ENCODE measurements at regions not wholly inside any gene's neighbourhood (a gene's known extent, or its start where the extent isn't known, plus 50 kb on each side); places are given as distances from the start of the nearest gene placed in this dataset.
"Not testable (repeated sequence)": the region's sequence is repeated elsewhere in the genome, so short reads cannot be mapped to it uniquely, and the experiment has no call there.

GRCh38 chr5:68849103-68849502 is 244.7 kb upstream of the SLC30A5 start:
- no peak for DNase-seq (ENCODE audit: low read depth, low spot score)

- DNase-seq (ENCODE audit: low read depth, low spot score) = no peak
Observed at GRCh38 chr5:68849906-68850305, 243.9 kb upstream of the SLC30A5 start.

GRCh38 chr5:68861099-68861498 is 232.7 kb upstream of the SLC30A5 start:
- DNase-seq (ENCODE audit: low read depth, low spot score) = no peak

GRCh38 chr5:68862560-68862959 is 231.3 kb upstream of the SLC30A5 start:
- no peak for DNase-seq (ENCODE audit: low read depth, low spot score)

- not testable (repeated sequence) for DNase-seq (ENCODE audit: low read depth, low spot score)
Observed at GRCh38 chr5:68865192-68865591, 228.6 kb upstream of the SLC30A5 start.

GRCh38 chr5:68872088-68872839 is 221.6 kb upstream of the SLC30A5 start:
- DNase-seq (ENCODE audit: low read depth, low spot score) = peak; percentile 26

GRCh38 chr5:68873198-68873597 is 220.6 kb upstream of the SLC30A5 start:
- no peak for DNase-seq (ENCODE audit: low read depth, low spot score)

GRCh38 chr5:68875351-68875750 is 218.5 kb upstream of the SLC30A5 start:
- no peak for DNase-seq (ENCODE audit: low read depth, low spot score)

- no peak for DNase-seq (ENCODE audit: low read depth, low spot score)
Observed at GRCh38 chr5:68883436-68883835, 210.4 kb upstream of the SLC30A5 start.

- DNase-seq (ENCODE audit: low read depth, low spot score) = no peak
Observed at GRCh38 chr5:68884144-68884754, 209.6 kb upstream of the SLC30A5 start.

- no peak for DNase-seq (ENCODE audit: low read depth, low spot score)
Observed at GRCh38 chr5:68884883-68885282, 208.9 kb upstream of the SLC30A5 start.

GRCh38 chr5:68886814-68887213 is 207.0 kb upstream of the SLC30A5 start:
- no peak for DNase-seq (ENCODE audit: low read depth, low spot score)

- no peak for DNase-seq (ENCODE audit: low read depth, low spot score)
Observed at GRCh38 chr5:68891718-68892117, 202.1 kb upstream of the SLC30A5 start.

GRCh38 chr5:68894673-68895072 is 199.1 kb upstream of the SLC30A5 start:
- DNase-seq (ENCODE audit: low read depth, low spot score) = peak; percentile 29

- DNase-seq (ENCODE audit: low read depth, low spot score) = peak; percentile 52
Observed at GRCh38 chr5:68898951-68899471, 194.8 kb upstream of the SLC30A5 start.

GRCh38 chr5:68911840-68912690 is 181.7 kb upstream of the SLC30A5 start:
- no peak for DNase-seq (ENCODE audit: low read depth, low spot score)

- DNase-seq (ENCODE audit: low read depth, low spot score) = no peak
Observed at GRCh38 chr5:68915079-68915478, 178.7 kb upstream of the SLC30A5 start.

- no peak for DNase-seq (ENCODE audit: low read depth, low spot score)
Observed at GRCh38 chr5:68918306-68918705, 175.5 kb upstream of the SLC30A5 start.

GRCh38 chr5:68919988-68920490 is 173.8 kb upstream of the SLC30A5 start:
- no peak for DNase-seq (ENCODE audit: low read depth, low spot score)

GRCh38 chr5:68920888-68921287 is 172.9 kb upstream of the SLC30A5 start:
- no peak for DNase-seq (ENCODE audit: low read depth, low spot score)

- no peak for DNase-seq (ENCODE audit: low read depth, low spot score)
Observed at GRCh38 chr5:68922172-68922987, 171.4 kb upstream of the SLC30A5 start.
